Endothelial cell of umbilical vein (primary cell): ENCODE measurements at regions not wholly inside any gene's neighbourhood (a gene's known extent, or its start where the extent isn't known, plus 50 kb on each side); places are given as distances from the start of the nearest gene placed in this dataset.

Source experiments
- BruUV-seq: library from RNA; stranded (reverse); fragments of 400-500 nt; replicated peaks from 2 replicates; lab custom pipeline; 2021; lab: Mats Ljungman, UMichigan
- CTCF ChIA-PET: fragments of 300-600, 350-600 bp; sonication (Branson Sonifier 250); formaldehyde crosslinking; loops from one replicate; lab custom pipeline; 2021; ENCODE audit warnings: antibody characterized with exemption, inconsistent platforms; lab: Charles Lee
- POLR2A ChIA-PET: fragments of 300-600, 350-600 bp; sonication (Branson Sonifier 250); formaldehyde crosslinking; loops from one replicate; lab custom pipeline; 2021; ENCODE audit warnings: antibody characterized with exemption, inconsistent platforms; lab: Charles Lee
- DNase-seq: peaks from one replicate; pipeline ENCODE4 v3.0.0-alpha.2; 2011; ENCODE audit warnings: low read depth, low spot score
- FAIRE-seq: peaks from 2 replicates; lab custom pipeline; 2011; peaks lifted over from hg19 to GRCh38; lab: Jason Lieb, UNC
- H2AFZ ChIP-seq: 2 replicates; pipeline ENCODE4 v1.6.0; 2012; ENCODE audit warnings: low read depth, low read length, control low read depth, inconsistent platforms
- H3K27ac ChIP-seq: 2 replicates; pipeline ENCODE4 v1.5.1; 2011; ENCODE audit warnings: low read depth, mild to moderate bottlenecking, control low read depth, low read length, moderate library complexity; ENCODE audit not compliant: insufficient read depth
- H3K27me3 ChIP-seq, 2 experiments: 2 replicates each; pipeline versions ENCODE4 v1.6.0 to v1.6.1; 2011; ENCODE audit warnings: low read length in 2 of 2, mixed read lengths in 1 of 2; ENCODE audit not compliant: control insufficient read depth in 2 of 2, insufficient read depth in 2 of 2
- H3K36me3 ChIP-seq, 2 experiments: 2 replicates in 1 of 2; 3 replicates in 1 of 2; pipeline ENCODE4 v1.5.1; 2011; ENCODE audit warnings: low read length in 2 of 2, mild to moderate bottlenecking in 1 of 2, moderate library complexity in 1 of 2; ENCODE audit not compliant: control insufficient read depth in 2 of 2, insufficient read depth in 2 of 2; ENCODE audit errors: extremely low read depth in 1 of 2
- H3K4me1 ChIP-seq: 3 replicates; pipeline ENCODE4 v1.5.1; 2011; ENCODE audit warnings: mild to moderate bottlenecking, low read length; ENCODE audit not compliant: control insufficient read depth, insufficient read depth; ENCODE audit errors: extremely low read depth
- H3K4me2 ChIP-seq: 2 replicates; pipeline ENCODE4 v1.6.1; 2011; ENCODE audit warnings: low read length, control low read depth, mixed read lengths; ENCODE audit not compliant: insufficient read depth
- H3K4me3 ChIP-seq, 3 experiments: fragments of 200-600 bp in 1 of 3; sonication (generic), shearing (Covaris generic) in 1 of 3; replicated peaks in 1 of 3; 2 replicates each; pipeline ENCODE4 v1.5.1; 2011 to 2016; ENCODE audit warnings: control low read depth in 3 of 3, low read length in 3 of 3, mild to moderate bottlenecking in 2 of 3, inconsistent platforms in 1 of 3, low read depth in 1 of 3, moderate library complexity in 1 of 3; ENCODE audit not compliant: insufficient read depth in 1 of 3
- H3K79me2 ChIP-seq: 2 replicates; pipeline ENCODE4 v1.6.0; 2012; ENCODE audit warnings: low read length, inconsistent platforms; ENCODE audit not compliant: control insufficient read depth, insufficient read depth
- H3K9ac ChIP-seq: replicated peaks from 2 replicates; pipeline ENCODE3; 2011; ENCODE audit warnings: low read length, control low read depth; ENCODE audit not compliant: insufficient read depth; ENCODE audit errors: extremely low read depth
- H3K9me1 ChIP-seq: replicated peaks from 3 replicates; pipeline ENCODE4 v1.6.0; 2011; ENCODE audit warnings: mild to moderate bottlenecking, low read length; ENCODE audit not compliant: control insufficient read depth, insufficient read depth; ENCODE audit errors: extremely low read depth
- H3K9me3 ChIP-seq: replicated peaks from 2 replicates; pipeline ENCODE4 v1.5.1; 2012; ENCODE audit warnings: low read length, inconsistent platforms; ENCODE audit not compliant: control insufficient read depth, insufficient read depth
- H4K20me1 ChIP-seq: replicated peaks from 2 replicates; pipeline ENCODE3; 2011; ENCODE audit warnings: mild to moderate bottlenecking, low read length; ENCODE audit not compliant: control insufficient read depth, insufficient read depth; ENCODE audit errors: extremely low read depth
- CTCF ChIP-seq, 2 donors: IDR thresholded peaks; 1 replicate in 1 of 2; 2 replicates in 1 of 2; pipeline ENCODE4 v1.5.1; 2011; ENCODE audit warnings: low read length in 2 of 2, mild to moderate bottlenecking in 2 of 2, moderate library complexity in 2 of 2, control low read depth in 1 of 2, inconsistent platforms in 1 of 2, low read depth in 1 of 2; ENCODE audit not compliant: insufficient read depth in 1 of 2; ENCODE audit errors: extremely low read depth in 1 of 2
- EZH2 ChIP-seq: IDR thresholded peaks from 2 replicates; pipeline ENCODE4 v1.6.1; 2012; ENCODE audit warnings: borderline replicate concordance, low read depth, mild to moderate bottlenecking, moderate library complexity, low read length, inconsistent platforms; ENCODE audit not compliant: severe bottlenecking
- FOS ChIP-seq: IDR thresholded peaks from 2 replicates; pipeline ENCODE4 v1.6.1; 2011; ENCODE audit warnings: mild to moderate bottlenecking, low read length, moderate library complexity, borderline replicate concordance; ENCODE audit not compliant: insufficient read depth
- GATA2 ChIP-seq: IDR thresholded peaks from 2 replicates; pipeline ENCODE4 v1.7.0; 2011; ENCODE audit warnings: low read depth, mild to moderate bottlenecking, moderate library complexity, mixed read lengths, low read length; ENCODE audit not compliant: insufficient read length, insufficient read depth
- JUN ChIP-seq: IDR thresholded peaks from 2 replicates; pipeline ENCODE4 v1.6.1; 2011; ENCODE audit warnings: borderline replicate concordance, low read depth; ENCODE audit not compliant: insufficient read length, insufficient read depth
- MAX ChIP-seq: IDR thresholded peaks from 2 replicates; pipeline ENCODE4 v1.6.1; 2011; ENCODE audit not compliant: insufficient read depth, insufficient read length
- MYC ChIP-seq: IDR thresholded peaks from one replicate; pipeline ENCODE4 v1.6.1; 2011; ENCODE audit warnings: mild to moderate bottlenecking, low read depth, low read length
- POLR2A ChIP-seq: IDR thresholded peaks from 2 replicates; pipeline ENCODE4 v1.6.1; 2012; ENCODE audit warnings: low read depth, mild to moderate bottlenecking, control low read depth, low read length
- POLR2AphosphoS5 ChIP-seq: IDR thresholded peaks from 2 replicates; pipeline ENCODE4 v1.6.1; 2012; ENCODE audit warnings: low read depth, mild to moderate bottlenecking, control low read depth, low read length, moderate library complexity; ENCODE audit not compliant: insufficient read depth
- dilution Hi-C: fragments of 300-500 bp; cut with MboI; formaldehyde crosslinking; loops from one replicate; pipeline ENCODE4 v1.15.0; 2019; ENCODE audit warnings: low sequenced_read_pairs; ENCODE audit not compliant: extremely low pct_ligation_motif_present
- intact Hi-C: fragments of 100-400 bp; cut with micrococcal nuclease; formaldehyde crosslinking; loops from one replicate; pipeline ENCODE4 v1.10.0; 2022

- TF ChIP-seq GATA2 = no peak
- no peak for TF ChIP-seq POLR2AphosphoS5
- no peak for TF ChIP-seq MYC
- TF ChIP-seq CTCF (IDR thresholded peaks at IDR 0.05; ENCODE audit: extremely low read depth in 1 of 2, insufficient read depth in 1 of 2, low read depth in 1 of 2, low read length in 2 of 2) = no peak
- TF ChIP-seq POLR2A = no peak
- no peak for TF ChIP-seq EZH2
- TF ChIP-seq FOS = no peak
- TF ChIP-seq MAX = no peak
- no peak for TF ChIP-seq JUN
- Histone ChIP-seq H3K9me3 (no peaks in the 10 kb centered on the region), H3K27ac (no peak overlapping the region), H3K9me1 (no peaks in the 10 kb centered on the region), H4K20me1 (no peaks in the 10 kb centered on the region), H3K27me3 (peaks cover 11 to 21% of the 10 kb centered on the region in 2 experiments), H3K4me1 (no peaks in the 10 kb centered on the region), H3K4me3 (no peak overlapping the region), H3K4me2 (no peak overlapping the region), H2AFZ (no peak overlapping the region), H3K9ac (no peak overlapping the region), H3K79me2 (no peaks in the 10 kb centered on the region), H3K36me3 (no peaks in the 10 kb centered on the region)
- CTCF ChIA-PET = interaction anchor here (1.4 kb wide), 1 partner anchor 789 kb away, joined by 3 read pairs; no protein-coding TSS in a partner anchor
- no peak for FAIRE-seq
- POLR2A ChIA-PET = no interaction called here
- dilution Hi-C loops = no loop called here
- BruUV-seq = no TSS peak
- intact Hi-C loops = no loop called here
- DNase-seq = no peak
Observed at GRCh38 chr4:182136201-182136600, 107.0 kb upstream of the TENM3 start.
